Transverse colon (tissue), 4 donors: ENCODE measurements at regions not wholly inside any gene's neighbourhood (a gene's known extent, or its start where the extent isn't known, plus 50 kb on each side); places are given as distances from the start of the nearest gene placed in this dataset.

Source experiments
- DNase-seq: peaks from one replicate; pipeline ENCODE4 v3.0.0-alpha.2; 2019
- H3K27ac ChIP-seq, 4 donors: fragments of 200-600 bp; sonication (generic); 2 replicates each; pipeline ENCODE4 v1.5.1; 2016 to 2018; ENCODE audit warnings: inconsistent platforms in 4 of 4
- H3K27me3 ChIP-seq: fragments of 200-600 bp; sonication (generic); 2 replicates; pipeline ENCODE4 v1.5.1; 2017; ENCODE audit warnings: inconsistent platforms
- H3K36me3 ChIP-seq, 4 donors: fragments of 200-600 bp; sonication (generic); 2 replicates each; pipeline ENCODE4 v1.5.1; 2017 to 2019; ENCODE audit warnings: inconsistent platforms in 4 of 4
- H3K4me1 ChIP-seq, 4 donors: fragments of 200-600 bp; sonication (generic); 2 replicates each; pipeline ENCODE4 v1.5.1; 2017 to 2020; ENCODE audit warnings: inconsistent platforms in 4 of 4
- H3K4me3 ChIP-seq, 4 donors: fragments of 200-600 bp; sonication (generic); 1 replicate in 1 of 4; 2 replicates in 3 of 4; pipeline versions ENCODE4 v1.5.1 to v1.6.1; 2017 to 2019; ENCODE audit warnings: inconsistent platforms in 4 of 4
- H3K9me3 ChIP-seq, 2 donors: fragments of 200-600 bp; sonication (generic); 2 replicates each; pipeline ENCODE4 v1.5.1; 2017 to 2019; ENCODE audit warnings: inconsistent platforms in 2 of 2
- CTCF ChIP-seq, 5 experiments: fragments of 200-600 bp in 3 of 5; fragments of 450-650 bp in 2 of 5; sonication (generic) in 3 of 5; IDR thresholded peaks; 1 replicate in 2 of 5; 2 replicates in 3 of 5; pipeline ENCODE4 v1.5.1; 2016 to 2017; ENCODE audit warnings: antibody characterized with exemption in 5 of 5, inconsistent platforms in 3 of 5, mild to moderate bottlenecking in 2 of 5, moderate library complexity in 1 of 5
- EP300 ChIP-seq: sonication (generic); formaldehyde crosslinking; IDR thresholded peaks from one replicate; pipeline ENCODE4 v1.6.1; 2017; ENCODE audit warnings: antibody characterized with exemption, low read depth
- POLR2A ChIP-seq: fragments of 450-650 bp; IDR thresholded peaks from one replicate; pipeline ENCODE4 v1.6.1; 2016; ENCODE audit warnings: antibody characterized with exemption, mild to moderate bottlenecking, moderate library complexity
- POLR2AphosphoS5 ChIP-seq, 3 donors: sonication (generic); formaldehyde crosslinking; IDR thresholded peaks; one replicate each; pipeline ENCODE4 v1.6.1; 2016; ENCODE audit warnings: antibody characterized with exemption in 3 of 3
- WGBS, 2 donors: methylation state at CpG; one replicate each; pipeline ENCODE4 v1.1.5; 2018; ENCODE audit warnings: low coverage in 1 of 2; 5-methylcytosine and 5-hydroxymethylcytosine counted together
- in situ Hi-C, 4 donors: fragments of 200-750 bp; cut with MboI; loops; one replicate each; pipeline versions ENCODE4 v1.15.0 to v1.15.1; 2017; ENCODE audit warnings: low sequenced_read_pairs in 3 of 4, low pct_ligation_motif_present in 1 of 4, low pct_unique_long_range_greater_than_20kb in 1 of 4
- intact Hi-C: fragments of 100-400 bp; cut with DNase I; formaldehyde crosslinking; loops from one replicate; pipeline ENCODE4 v1.15.1; 2023; ENCODE audit warnings: low total_unique reads

DNA sequence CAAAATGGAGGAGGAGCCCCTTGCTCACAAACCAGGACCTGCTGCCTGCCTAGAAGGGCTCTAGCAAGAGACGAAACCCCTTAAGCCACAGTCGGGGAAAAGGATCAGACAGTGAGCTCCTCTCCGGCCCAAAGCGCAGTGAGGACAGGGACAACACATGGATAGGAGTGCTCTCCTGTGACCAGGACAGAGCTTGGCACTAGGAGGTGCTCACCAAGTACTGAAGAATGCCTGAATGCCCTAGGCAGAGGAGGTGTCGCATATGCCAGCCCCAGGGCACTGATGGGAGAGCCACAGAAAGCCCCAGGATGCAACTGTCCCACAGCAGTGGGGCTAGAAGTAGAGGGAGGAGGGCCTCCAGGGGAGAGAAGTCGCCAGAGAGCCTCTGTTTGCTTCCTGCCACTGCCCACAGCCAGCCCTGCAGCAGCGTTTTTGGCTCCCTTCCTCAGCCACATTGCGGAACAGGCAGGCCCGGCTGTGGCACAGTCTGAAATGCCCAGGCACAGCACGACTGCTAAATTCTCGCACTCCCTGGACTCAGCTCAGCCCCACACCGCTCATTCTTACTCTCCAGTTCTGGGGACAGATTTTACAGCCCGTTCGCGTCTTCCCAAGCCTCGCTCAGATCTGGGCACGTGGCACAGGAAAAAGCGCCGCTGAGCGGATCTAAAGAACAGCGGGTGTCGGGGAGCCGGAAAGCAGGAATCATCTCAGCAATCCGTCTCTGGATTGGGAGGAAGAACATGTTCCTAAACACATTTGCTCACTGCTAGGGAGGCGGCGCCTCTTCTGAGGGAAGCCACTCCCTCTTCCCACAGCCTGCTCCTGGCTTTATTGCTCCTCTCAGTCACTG is 98.7 kb upstream of the POU3F3 start:
- in situ Hi-C loops (no loop called here), intact Hi-C loops (no loop called here)
- no peaks in the 10 kb centered on the region for H3K36me3 ChIP-seq
- no peak overlapping the region for H3K27ac ChIP-seq
- H3K9me3 ChIP-seq: no peaks in the 10 kb centered on the region
- H3K4me3 ChIP-seq: no peak overlapping the region
- WGBS, 2 donors: 78% methylated on average over 26 of the region's 26 CpGs; no CpG with 5 or more reads in 1 of the 2 donors
- no peak for TF ChIP-seq POLR2A
- TF ChIP-seq EP300: no peak
- TF ChIP-seq CTCF (IDR thresholded peaks at IDR 0.05): no peak
- TF ChIP-seq POLR2AphosphoS5 (IDR thresholded peaks at IDR 0.05): no peak
- peaks cover 3% of the 10 kb centered on the region for H3K27me3 ChIP-seq
- no peaks in the 10 kb centered on the region for H3K4me1 ChIP-seq
- no peak for DNase-seq

- H3K4me1 ChIP-seq: no peaks in the 10 kb centered on the region
- no peak for DNase-seq
- no peaks in the 10 kb centered on the region for H3K9me3 ChIP-seq
- H3K4me3 ChIP-seq: no peak overlapping the region
- H3K27ac ChIP-seq: no peak overlapping the region
- 91 to 94% methylated on average over 4 to 7 of the region's 7 CpGs for WGBS, 2 donors
- no peak for TF ChIP-seq POLR2AphosphoS5 (IDR thresholded peaks at IDR 0.05)
- no peak for TF ChIP-seq CTCF (IDR thresholded peaks at IDR 0.05)
- TF ChIP-seq POLR2A: no peak
- TF ChIP-seq EP300: no peak
- peaks cover 3% of the 10 kb centered on the region for H3K27me3 ChIP-seq
- in situ Hi-C loops: no loop called here
- intact Hi-C loops: no loop called here
- no peaks in the 10 kb centered on the region for H3K36me3 ChIP-seq
These were observed 97.8 kb upstream of the POU3F3 start for GRCh38 chr2:104756118-104756517.

GRCh38 chr2:104757056-104757455 is 96.9 kb upstream of the POU3F3 start:
- no peak for TF ChIP-seq EP300
- no peak overlapping the region for H3K27ac ChIP-seq
- no peak overlapping the region for H3K4me3 ChIP-seq
- H3K9me3 ChIP-seq: no peaks in the 10 kb centered on the region
- no peaks in the 10 kb centered on the region for H3K36me3 ChIP-seq
- intact Hi-C loops (no loop called here), in situ Hi-C loops (no loop called here)
- no peak for DNase-seq
- peaks cover 3% of the 10 kb centered on the region for H3K27me3 ChIP-seq
- no peaks in the 10 kb centered on the region for H3K4me1 ChIP-seq
- WGBS, 2 donors: 86 to 90% methylated on average over 3 to 5 of the region's 5 CpGs

- 22% methylated on average over 9 of the region's 9 CpGs; no CpG with 5 or more reads in 1 of the 2 donors for WGBS, 2 donors
- Histone ChIP-seq H3K4me1 (no peaks in the 10 kb centered on the region), H3K27ac (no peak overlapping the region), H3K4me3 (no peak overlapping the region), H3K36me3 (no peaks in the 10 kb centered on the region), H3K9me3 (no peaks in the 10 kb centered on the region), H3K27me3 (peaks cover 3% of the 10 kb centered on the region)
- in situ Hi-C loops (no loop called here), intact Hi-C loops (no loop called here)
- TF ChIP-seq POLR2AphosphoS5 (IDR thresholded peaks at IDR 0.05) (no peak), POLR2A (no peak), EP300 (no peak), CTCF (IDR thresholded peaks at IDR 0.05) (no peak)
- no peak for DNase-seq
These were observed 95.7 kb upstream of the POU3F3 start for GRCh38 chr2:104758199-104758620.

GRCh38 chr2:104762031-104762430 is 91.9 kb upstream of the POU3F3 start:
- Histone ChIP-seq H3K4me3 (no peak overlapping the region), H3K27me3 (no peaks in the 10 kb centered on the region), H3K9me3 (no peaks in the 10 kb centered on the region), H3K27ac (no peak overlapping the region), H3K4me1 (no peaks in the 10 kb centered on the region), H3K36me3 (no peaks in the 10 kb centered on the region)
- in situ Hi-C loops (no loop called here), intact Hi-C loops (no loop called here)
- no peak for DNase-seq
- no peak for TF ChIP-seq POLR2A
- no peak for TF ChIP-seq CTCF (IDR thresholded peaks at IDR 0.05)
- TF ChIP-seq EP300: no peak
- no peak for TF ChIP-seq POLR2AphosphoS5 (IDR thresholded peaks at IDR 0.05)
- WGBS, 2 donors: 79 to 87% methylated on average over 4 to 8 of the region's 8 CpGs
